Upper lobe of left lung (tissue), 4 donors: ENCODE measurements at regions not wholly inside any gene's neighbourhood (a gene's known extent, or its start where the extent isn't known, plus 50 kb on each side); places are given as distances from the start of the nearest gene placed in this dataset.

Experiments used
- CTCF ChIP-seq, 6 experiments: fragments of 450-650 bp in 4 of 6; fragments of 200-600 bp in 2 of 6; sonication (generic) in 2 of 6; IDR thresholded peaks; one replicate each; pipeline ENCODE4 v1.5.1; 2016 to 2019; ENCODE audit warnings: antibody characterized with exemption in 6 of 6
- POLR2A ChIP-seq, 4 donors: fragments of 450-650 bp; IDR thresholded peaks; one replicate each; pipeline ENCODE4 v1.5.1; 2016 to 2017; ENCODE audit warnings: antibody characterized with exemption in 4 of 4, mild to moderate bottlenecking in 2 of 4

GRCh38 chr2:120666433-120666832, 69.2 kb upstream of the GLI2 start:
- TF ChIP-seq POLR2A (IDR thresholded peaks at IDR 0.05) (no peak), CTCF (IDR thresholded peaks at IDR 0.05) (no peak)
